CMK (cell line): ENCODE measurements at regions not wholly inside any gene's neighbourhood (a gene's known extent, or its start where the extent isn't known, plus 50 kb on each side); places are given as distances from the start of the nearest gene placed in this dataset.

ENCODE experiments used
- DNase-seq: peaks from one replicate; pipeline ENCODE4 v3.0.0-alpha.2; 2010; ENCODE audit warnings: low read depth

GRCh38 chr3:90015688-90016356 is 908.4 kb downstream of the EPHA3 start:
- DNase-seq: no peak

- no peak for DNase-seq
Measured at GRCh38 chr3:90016555-90016954, 909.1 kb downstream of the EPHA3 start.

- no peak for DNase-seq
Measured at GRCh38 chr3:90018779-90019178, 911.4 kb downstream of the EPHA3 start.

- DNase-seq: no peak
Measured at GRCh38 chr3:90025019-90025418, 917.6 kb downstream of the EPHA3 start.

- no peak for DNase-seq
Measured at GRCh38 chr3:90026406-90026805, 919.0 kb downstream of the EPHA3 start.

GRCh38 chr3:90031121-90031520 is 923.7 kb downstream of the EPHA3 start:
- no peak for DNase-seq

- no peak for DNase-seq
Measured at GRCh38 chr3:90032980-90033641, 925.7 kb downstream of the EPHA3 start.

GRCh38 chr3:90034038-90034437 is 926.6 kb downstream of the EPHA3 start:
- DNase-seq: no peak

GRCh38 chr3:90035643-90036042 is 928.2 kb downstream of the EPHA3 start:
- DNase-seq: no peak

- DNase-seq: no peak
Measured at GRCh38 chr3:90036939-90037469, 929.6 kb downstream of the EPHA3 start.

- no peak for DNase-seq
Measured at GRCh38 chr3:90039994-90040393, 932.6 kb downstream of the EPHA3 start.

GRCh38 chr3:90040554-90040953 is 933.1 kb downstream of the EPHA3 start:
- no peak for DNase-seq

- no peak for DNase-seq
Measured at GRCh38 chr3:90041995-90042394, 934.6 kb downstream of the EPHA3 start.

GRCh38 chr3:90043287-90043686 is 935.9 kb downstream of the EPHA3 start:
- DNase-seq: no peak

- DNase-seq: no peak
Measured at GRCh38 chr3:90044084-90044816, 936.8 kb downstream of the EPHA3 start.

- DNase-seq: no peak
Measured at GRCh38 chr3:90052425-90052950, 945.1 kb downstream of the EPHA3 start.

- no peak for DNase-seq
Measured at GRCh38 chr3:90054311-90054710, 946.9 kb downstream of the EPHA3 start.

- DNase-seq: no peak
Measured at GRCh38 chr3:90055666-90056065, 948.2 kb downstream of the EPHA3 start.

- no peak for DNase-seq
Measured at GRCh38 chr3:90056281-90057032, 949.0 kb downstream of the EPHA3 start.

GRCh38 chr3:90062016-90062415 is 954.6 kb downstream of the EPHA3 start:
- no peak for DNase-seq

- no peak for DNase-seq
Measured at GRCh38 chr3:90062631-90063200, 955.3 kb downstream of the EPHA3 start.

- no peak for DNase-seq
Measured at GRCh38 chr3:90068783-90069182, 961.4 kb downstream of the EPHA3 start.
